GM19395 (cell line): ENCODE measurements at regions not wholly inside any gene's neighbourhood (a gene's known extent, or its start where the extent isn't known, plus 50 kb on each side); places are given as distances from the start of the nearest gene placed in this dataset.

ENCODE experiments used
- ATAC-seq: cut with Tn5 transposase; IDR thresholded peaks from one replicate; pipeline ENCODE4 v1.9.1; 2021; ENCODE audit warnings: mild to moderate bottlenecking, moderate library complexity; ENCODE audit not compliant: unreplicated experiment

DNA sequence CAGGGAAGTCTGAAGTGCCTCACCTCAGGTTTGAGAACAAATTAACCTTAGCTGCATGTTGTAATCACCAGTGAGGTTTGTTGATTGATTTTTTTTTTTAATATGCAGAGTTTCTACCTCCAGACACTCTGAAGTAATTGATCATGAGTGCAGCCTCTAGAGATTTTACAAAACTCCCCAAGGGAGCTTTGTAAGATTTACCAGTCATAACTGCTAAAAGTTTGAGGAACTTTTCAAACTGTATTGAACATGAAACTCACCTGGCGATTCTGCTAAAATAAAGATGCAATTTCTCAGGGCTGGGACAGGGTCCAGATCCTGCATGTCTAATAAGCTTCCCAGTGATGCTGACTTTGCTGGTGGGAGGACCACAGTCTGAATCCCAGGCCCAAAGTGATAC is 339.6 kb upstream of the DCC start:
- ATAC-seq = no peak

DNA sequence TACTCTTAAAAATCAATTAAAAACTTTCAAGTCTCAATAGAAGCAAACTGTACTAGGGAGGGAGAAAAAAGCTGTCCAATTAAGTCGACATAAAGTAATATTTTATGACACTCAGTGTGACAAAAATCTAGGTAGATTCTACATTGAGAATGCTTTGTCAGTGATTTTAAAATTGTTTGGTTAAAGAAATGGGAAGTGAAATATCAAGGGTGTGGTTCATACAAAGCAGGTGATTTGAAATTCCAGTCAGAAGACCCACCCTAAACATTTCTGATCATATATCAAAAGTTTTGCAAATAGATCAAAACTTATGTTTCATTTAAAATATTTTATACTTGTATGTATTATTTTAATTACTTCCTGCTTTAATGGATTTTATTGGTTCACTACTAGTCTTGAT is 338.9 kb upstream of the DCC start:
- ATAC-seq = no peak

DNA sequence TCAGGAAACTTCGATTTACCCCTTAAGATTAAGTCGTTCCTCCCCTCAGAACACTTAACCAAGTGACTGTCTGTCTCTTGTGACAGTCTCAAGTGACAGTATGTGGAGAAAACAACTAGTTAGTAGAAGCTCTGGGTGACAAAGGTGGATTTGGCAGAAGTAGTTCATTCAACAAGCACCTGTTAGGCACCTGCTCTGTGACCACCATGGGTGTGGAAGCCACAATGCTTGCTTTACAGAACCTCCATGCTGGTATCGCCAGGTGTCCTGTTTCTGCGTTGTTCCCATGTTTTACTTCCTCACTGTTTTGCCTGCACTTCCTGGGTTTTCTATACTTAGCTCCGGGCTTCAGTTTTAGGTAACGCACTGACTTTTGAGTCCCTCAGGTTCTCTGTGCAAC is 337.4 kb upstream of the DCC start:
- no peak for ATAC-seq

DNA sequence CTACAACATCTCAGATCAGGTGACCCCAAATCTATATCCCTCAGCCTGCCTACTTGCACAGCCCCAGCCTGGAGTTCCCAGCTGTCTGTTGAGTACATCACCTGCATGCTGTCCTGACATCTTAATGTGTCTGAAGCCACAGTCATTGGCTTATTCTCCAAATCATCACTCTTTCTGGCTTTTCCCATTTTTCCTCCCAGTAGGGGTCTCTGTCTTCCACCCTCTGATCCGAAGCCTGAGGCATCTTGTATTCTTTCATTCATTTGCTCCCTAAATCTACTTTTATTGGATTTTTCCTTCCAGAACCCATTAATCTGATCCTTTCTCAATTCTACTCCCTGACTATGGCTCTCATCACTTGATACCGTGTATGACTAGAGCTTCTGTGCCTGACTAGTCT is 332.9 kb upstream of the DCC start:
- no peak for ATAC-seq

DNA sequence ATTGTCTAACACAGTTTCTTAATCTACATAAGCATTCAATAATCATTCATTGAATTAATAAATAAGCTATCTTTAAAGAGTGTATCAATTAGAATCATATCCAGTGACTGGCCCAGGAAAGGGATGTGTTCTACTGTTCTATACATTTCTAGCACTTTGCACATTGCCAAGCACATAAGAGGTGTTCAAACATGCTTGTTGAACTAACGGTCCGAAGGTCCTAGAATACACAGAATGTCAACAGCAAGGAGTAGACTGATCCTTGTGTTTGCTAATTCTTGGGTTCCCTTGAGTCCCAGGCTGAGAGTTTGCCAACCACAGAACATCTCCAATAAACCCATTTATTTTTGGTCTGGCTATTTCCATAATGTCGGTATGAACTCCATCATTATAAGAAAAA is 331.7 kb upstream of the DCC start:
- ATAC-seq = no peak

DNA sequence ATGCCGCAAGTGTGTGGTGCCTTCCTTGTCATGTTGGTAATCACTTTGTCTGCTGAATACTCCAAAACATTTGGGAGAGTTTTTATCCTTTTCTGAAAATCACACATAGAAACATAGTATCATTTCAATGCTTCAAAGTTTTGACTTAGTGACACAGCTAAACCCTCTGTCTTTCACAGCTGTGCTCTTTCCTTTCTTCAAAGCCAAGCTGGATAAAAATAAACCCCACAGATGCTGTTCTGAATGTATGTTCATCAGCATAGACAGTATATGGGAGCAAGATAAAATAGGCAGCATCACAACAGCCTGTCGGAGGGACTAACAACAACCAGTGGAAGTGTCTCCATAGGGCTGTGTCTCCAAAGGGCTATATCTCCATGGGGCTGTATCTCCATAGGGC is 331.3 kb upstream of the DCC start:
- ATAC-seq = no peak

GRCh38 chr18:52009958-52010357 is 330.0 kb upstream of the DCC start:
- no peak for ATAC-seq

DNA sequence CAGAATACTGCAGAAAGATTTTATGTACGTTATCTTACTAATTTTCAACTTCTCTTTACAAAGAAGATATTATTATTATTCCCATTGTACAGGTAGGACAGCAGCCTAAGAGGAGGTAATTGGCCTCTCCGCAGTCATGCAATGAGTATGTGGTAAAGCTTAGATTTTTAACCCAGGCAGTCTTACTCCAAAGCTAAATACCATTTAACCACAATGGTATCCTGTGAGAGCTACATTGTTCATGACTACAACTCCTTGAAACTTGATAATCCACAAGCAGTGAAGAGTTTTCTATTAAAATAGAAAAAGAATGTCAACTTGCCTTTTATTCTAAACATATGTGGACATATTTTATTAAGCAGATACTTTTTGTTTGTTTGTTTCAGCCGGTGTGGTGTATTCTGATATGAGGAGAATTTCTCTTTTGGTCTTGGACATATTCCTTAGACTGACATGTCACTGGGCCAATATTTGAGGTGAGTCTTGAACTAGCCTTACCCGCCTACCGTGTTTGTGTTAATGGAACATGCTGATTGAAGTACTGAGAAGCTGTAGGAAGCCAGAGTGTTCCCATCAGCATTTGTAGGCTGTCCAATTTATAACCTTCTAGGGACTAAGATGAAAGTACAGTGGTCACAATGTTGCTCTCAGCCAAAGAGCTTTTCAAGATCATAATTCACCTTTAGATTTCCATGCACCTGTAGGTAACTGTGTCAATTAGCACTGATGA is 293.9 kb upstream of the DCC start:
- no peak for ATAC-seq

DNA sequence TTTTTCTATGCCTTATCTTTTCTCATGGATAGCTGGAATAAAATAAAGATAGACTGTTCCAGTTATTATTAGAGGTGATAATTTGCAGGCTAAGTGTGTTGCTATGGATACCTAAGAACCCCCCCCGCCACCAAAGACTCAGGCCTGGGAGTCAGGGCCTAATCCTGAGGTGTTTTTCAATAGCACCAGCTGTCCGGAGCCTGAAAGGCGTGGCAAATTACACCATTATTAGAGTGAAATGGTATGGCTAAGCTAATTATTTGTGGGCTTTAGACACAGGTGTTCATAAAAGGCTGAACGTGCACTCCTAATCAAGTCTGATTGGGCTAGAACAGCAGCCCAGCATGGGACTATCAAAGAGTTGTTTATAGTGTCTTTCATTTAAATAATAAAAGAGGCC is 293.2 kb upstream of the DCC start:
- no peak for ATAC-seq

DNA sequence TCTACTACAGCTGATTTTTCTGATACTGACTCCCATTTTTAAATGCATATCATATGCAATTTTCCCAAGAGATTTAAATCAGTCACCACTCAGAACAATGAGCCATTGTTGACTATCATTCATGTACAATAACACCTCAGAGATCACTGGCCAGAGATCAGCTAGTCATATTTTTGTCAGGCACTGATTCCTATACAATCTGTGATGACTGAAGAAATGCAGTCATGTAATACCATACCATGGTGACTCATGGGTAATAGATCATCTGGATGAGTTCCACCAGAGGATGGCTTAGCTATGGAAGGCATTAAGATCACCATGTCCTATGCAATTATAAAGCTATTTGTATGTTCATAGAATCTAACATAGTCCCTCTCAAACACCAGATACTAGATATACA is 285.7 kb upstream of the DCC start:
- no peak for ATAC-seq

- ATAC-seq = no peak
These were observed 279.2 kb upstream of the DCC start for GRCh38 chr18:52060607-52061304.

DNA sequence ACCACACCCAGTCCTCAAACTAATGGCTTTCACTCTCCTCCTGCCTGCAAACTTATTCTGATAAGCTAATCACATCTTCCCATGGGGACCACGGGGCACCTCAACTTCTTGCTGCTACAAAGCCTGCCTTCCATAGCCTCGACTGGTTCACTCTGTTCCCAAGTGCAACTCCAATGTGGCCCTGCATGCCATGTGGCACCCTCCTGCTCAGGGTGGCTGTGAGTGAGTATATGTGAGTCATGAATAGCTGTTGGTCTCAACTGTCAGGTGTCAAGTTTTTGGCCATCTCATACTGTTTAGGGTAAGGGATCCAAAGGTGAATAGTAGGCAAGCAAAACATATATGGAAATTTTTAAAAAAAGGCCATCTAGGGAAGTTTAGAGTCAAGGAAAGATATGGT is 276.1 kb upstream of the DCC start:
- ATAC-seq = no peak

DNA sequence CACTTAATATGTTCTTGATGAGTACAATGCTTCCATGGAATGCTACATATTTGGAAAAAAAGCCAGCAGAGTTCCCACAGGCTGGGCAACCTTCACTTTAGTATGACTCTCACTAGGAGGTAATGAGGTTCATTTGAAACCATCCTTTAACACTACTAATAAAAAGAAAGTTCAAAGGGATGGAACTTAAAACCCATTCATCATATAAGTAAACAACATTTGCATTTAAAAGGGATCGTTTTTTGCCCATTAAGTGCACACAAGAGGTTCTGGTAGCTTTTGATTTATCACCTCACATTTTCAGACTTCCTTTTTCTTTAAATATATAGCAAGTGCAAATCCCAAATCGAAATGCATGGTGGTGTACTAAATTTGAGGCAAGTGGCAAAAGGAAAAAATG is 270.8 kb upstream of the DCC start:
- ATAC-seq = no peak

DNA sequence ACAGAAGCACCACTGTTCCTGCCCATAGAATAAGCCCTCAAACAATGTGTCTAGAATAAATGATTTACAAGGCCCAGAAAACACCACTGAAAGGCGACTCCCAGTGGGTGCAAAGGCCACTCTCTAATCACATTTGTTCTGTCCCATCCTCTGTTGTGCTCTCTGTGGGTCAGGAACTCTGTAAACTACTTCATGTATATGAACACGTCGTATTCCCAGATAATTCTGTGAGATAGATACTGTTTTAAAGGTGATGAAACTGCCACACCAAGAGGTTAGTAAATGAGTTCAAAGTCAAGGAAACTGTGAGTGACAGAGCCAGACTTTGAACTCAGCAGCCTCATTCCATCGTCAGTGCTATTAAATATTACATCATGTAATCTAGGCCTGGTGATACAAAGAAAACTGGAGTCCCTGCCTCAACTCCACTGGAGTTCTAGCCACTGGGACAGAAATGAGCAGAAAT is 269.7 kb upstream of the DCC start:
- ATAC-seq = no peak

DNA sequence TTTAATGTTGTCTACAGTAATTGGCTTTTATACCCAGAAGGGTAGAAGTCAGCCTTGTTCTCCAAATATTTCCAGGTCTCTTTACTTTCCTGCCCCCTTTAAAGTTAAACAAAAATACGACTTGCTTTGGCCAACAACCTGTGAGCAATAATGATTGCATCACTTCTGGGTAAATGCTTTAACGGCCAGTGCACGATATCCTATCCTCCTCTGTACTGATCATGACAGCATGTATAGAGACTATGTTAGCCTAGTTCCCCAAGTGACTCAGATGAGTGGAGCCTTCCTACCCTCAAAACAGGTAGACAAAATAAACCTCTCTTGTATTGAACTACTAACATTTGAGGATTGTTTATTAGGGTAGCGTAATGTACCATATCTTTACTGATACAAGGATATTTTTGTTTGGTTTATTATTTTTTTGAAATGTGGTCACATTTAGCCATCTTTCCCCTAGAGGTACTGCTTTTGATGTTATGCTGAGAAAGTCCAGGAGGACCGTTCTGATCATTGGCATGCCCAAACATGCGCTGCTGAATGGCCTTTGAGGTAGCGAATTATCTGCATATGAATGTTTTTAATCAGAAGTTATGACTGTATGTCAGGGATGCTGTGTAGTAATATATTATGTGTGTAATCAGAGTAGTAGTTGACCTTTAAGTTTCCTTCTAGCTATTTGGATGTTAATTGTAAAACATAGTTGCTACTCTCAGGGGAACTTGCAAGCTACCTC is 262.6 kb upstream of the DCC start:
- no peak for ATAC-seq

GRCh38 chr18:52082246-52082645 is 257.8 kb upstream of the DCC start:
- ATAC-seq = no peak

DNA sequence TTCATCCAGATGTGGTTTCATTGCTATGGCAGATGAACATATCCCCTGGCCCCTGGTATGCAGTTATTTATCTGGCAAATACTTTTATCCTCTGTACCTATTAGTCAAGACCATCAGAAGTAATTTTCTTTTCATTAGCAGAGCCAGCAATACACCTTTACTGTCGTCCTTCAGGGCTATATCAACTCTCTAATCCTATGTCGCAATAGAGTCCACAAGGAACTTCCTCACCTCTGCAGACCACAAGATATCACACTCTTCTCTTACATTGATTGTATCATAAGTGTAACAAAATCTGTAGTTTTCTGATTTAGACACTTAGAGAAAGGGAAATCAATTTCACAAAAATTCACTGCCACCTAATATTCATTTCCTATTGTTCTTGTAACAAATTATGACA is 252.9 kb upstream of the DCC start:
- no peak for ATAC-seq

DNA sequence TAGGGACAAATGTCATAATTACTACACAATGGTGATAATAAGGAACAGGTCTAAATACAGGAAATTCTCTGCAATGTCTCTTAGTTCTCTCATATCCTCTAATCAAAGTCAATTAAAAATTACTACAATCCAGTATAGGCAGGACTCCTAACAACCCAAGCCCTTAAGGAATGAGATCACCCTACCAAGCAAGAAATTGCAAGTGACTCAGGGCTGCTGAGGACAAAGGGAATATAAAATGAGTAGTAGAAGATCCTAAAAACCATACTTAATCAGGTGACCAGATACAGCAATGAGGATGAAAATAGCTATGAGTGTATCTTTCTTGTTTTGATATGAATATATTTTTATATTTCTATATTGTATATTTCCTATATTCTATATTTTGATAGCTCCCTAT is 250.0 kb upstream of the DCC start:
- no peak for ATAC-seq

DNA sequence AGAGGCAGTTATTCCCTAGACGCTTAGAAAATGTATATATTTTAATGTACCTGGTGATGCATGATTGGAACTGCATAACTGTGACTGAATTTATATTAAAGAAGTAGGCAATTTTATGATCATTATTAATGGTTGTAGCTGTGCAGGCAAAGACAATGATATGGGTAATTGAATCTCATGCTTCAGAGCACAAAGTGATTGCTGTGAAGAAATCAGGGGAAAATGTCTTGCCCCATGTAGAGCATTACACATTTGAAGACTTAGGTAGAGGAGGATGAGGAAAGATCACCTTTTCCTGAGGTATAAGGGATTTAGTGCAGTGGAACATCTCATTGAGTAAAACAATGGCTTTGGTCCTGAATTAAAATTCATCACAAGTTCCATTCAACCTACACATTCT is 246.8 kb upstream of the DCC start:
- no peak for ATAC-seq

DNA sequence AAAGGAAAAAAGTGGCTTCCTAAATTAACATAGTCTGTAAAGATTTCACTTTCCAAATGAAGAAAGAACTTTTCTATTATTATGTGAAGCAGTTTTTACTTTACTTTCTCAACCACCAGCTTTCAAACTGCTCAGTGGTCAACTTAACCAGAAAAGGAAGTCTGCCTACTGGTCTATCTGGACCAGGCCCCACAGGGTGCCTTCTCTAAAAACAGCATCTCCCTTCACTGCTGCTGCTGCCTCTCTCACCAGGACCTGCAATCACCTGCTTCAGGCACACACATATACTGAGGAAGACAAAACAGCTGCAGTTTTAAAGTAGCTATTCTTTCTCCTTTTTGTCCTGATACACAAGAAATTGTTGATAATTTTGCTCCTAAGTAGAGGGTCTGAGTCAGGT is 221.3 kb upstream of the DCC start:
- no peak for ATAC-seq

DNA sequence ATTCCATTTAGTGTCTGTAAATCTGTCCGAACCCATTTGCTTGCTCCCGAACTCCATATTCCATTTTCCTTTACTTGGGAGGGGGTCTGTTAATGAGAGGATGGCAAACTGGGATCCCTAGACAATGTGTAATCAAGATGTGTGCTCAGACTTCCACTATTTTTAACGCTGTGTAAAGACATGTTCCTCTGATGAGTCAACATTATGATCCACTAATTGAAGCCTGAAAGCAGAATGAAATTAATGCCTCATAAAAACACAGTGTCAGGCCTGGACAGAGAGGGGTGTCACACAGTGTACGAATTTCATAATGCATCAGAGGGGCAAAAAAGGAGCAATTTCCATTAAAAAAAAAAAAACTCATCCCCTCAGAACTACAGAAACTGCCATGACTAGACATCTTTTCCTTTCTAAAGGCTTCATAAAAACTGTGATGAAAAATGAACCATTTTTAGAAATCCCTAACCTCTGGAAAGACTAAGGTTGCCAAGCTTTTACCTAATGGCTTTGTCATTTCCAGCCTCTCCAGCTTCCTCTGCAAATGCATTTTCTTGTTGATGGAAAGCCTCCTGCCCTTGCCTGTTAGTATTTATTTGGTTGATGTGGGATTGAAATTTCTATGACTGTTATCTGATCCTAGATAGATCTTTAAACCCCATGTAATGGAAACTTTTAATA is 209.2 kb upstream of the DCC start:
- no peak for ATAC-seq

- no peak for ATAC-seq
These were observed 208.2 kb upstream of the DCC start for GRCh38 chr18:52131845-52132244.
